Fibroblast of lung (primary cell): ENCODE measurements at regions not wholly inside any gene's neighbourhood (a gene's known extent, or its start where the extent isn't known, plus 50 kb on each side); places are given as distances from the start of the nearest gene placed in this dataset.

Experiments
- DNase-seq, 2 donors: peaks; one replicate each; pipeline versions ENCODE4 v3.0.0 to v3.0.0-alpha.2; 2010; ENCODE audit warnings: low read depth in 2 of 2
- H2AFZ ChIP-seq: 2 replicates; pipeline ENCODE4 v1.5.1; 2012; ENCODE audit warnings: low read length, control low read depth, inconsistent platforms
- H3K27ac ChIP-seq: 2 replicates; pipeline ENCODE4 v1.5.1; 2011; ENCODE audit warnings: low read length, control low read depth; ENCODE audit not compliant: insufficient read depth
- H3K27me3 ChIP-seq: 2 replicates; pipeline ENCODE4 v1.5.1; 2011; ENCODE audit warnings: mild to moderate bottlenecking, low read length; ENCODE audit not compliant: control insufficient read depth, insufficient read depth
- H3K36me3 ChIP-seq: 2 replicates; pipeline ENCODE4 v1.5.1; 2011; ENCODE audit warnings: low read length; ENCODE audit not compliant: control insufficient read depth, insufficient read depth
- H3K4me1 ChIP-seq: 2 replicates; pipeline ENCODE4 v1.5.1; 2011; ENCODE audit warnings: low read length; ENCODE audit not compliant: control insufficient read depth, insufficient read depth; ENCODE audit errors: extremely low read depth
- H3K4me2 ChIP-seq: 2 replicates; pipeline ENCODE4 v1.5.1; 2011; ENCODE audit warnings: low read length, control low read depth; ENCODE audit not compliant: insufficient read depth; ENCODE audit errors: extremely low read depth
- H3K4me3 ChIP-seq, 4 experiments: fragments of 200-600 bp in 1 of 4; sonication (generic) in 1 of 4; replicated peaks in 1 of 4; 2 replicates each; pipeline ENCODE4 v1.5.1; 2011 to 2016; ENCODE audit warnings: low read length in 4 of 4, low read depth in 3 of 4, mild to moderate bottlenecking in 3 of 4, control low read depth in 2 of 4, inconsistent platforms in 1 of 4, mixed read lengths in 1 of 4; ENCODE audit not compliant: insufficient read depth in 1 of 4; ENCODE audit errors: control extremely low read depth in 1 of 4
- H3K79me2 ChIP-seq: 2 replicates; pipeline ENCODE4 v1.5.1; 2012; ENCODE audit warnings: mild to moderate bottlenecking, low read length, inconsistent platforms; ENCODE audit not compliant: control insufficient read depth, insufficient read depth
- H3K9ac ChIP-seq: 2 replicates; pipeline ENCODE4 v1.5.1; 2011; ENCODE audit warnings: mild to moderate bottlenecking, low read length, control low read depth; ENCODE audit not compliant: insufficient read depth
- H3K9me3 ChIP-seq: 2 replicates; pipeline ENCODE4 v1.5.1; 2012; ENCODE audit warnings: low read depth, low read length; ENCODE audit not compliant: control insufficient read depth, insufficient read depth
- H4K20me1 ChIP-seq: 2 replicates; pipeline ENCODE4 v1.5.1; 2011; ENCODE audit warnings: low read length; ENCODE audit not compliant: control insufficient read depth, insufficient read depth; ENCODE audit errors: extremely low read depth
- EZH2 ChIP-seq: IDR thresholded peaks from 2 replicates; pipeline ENCODE4 v1.5.1; 2012; ENCODE audit warnings: low read length, control low read depth, mild to moderate bottlenecking; ENCODE audit errors: missing control alignments
- TF ChIP-seq, protein P1 (sequence below), 2 donors: IDR thresholded peaks in 1 of 2; conservative IDR thresholded peaks in 1 of 2; 1 replicate in 1 of 2; 2 replicates in 1 of 2; pipeline ENCODE4 v1.5.1; 2011 to 2012; ENCODE audit warnings: low read length in 2 of 2, control low read depth in 1 of 2, inconsistent platforms in 1 of 2, low read depth in 1 of 2, mild to moderate bottlenecking in 1 of 2

DNA sequence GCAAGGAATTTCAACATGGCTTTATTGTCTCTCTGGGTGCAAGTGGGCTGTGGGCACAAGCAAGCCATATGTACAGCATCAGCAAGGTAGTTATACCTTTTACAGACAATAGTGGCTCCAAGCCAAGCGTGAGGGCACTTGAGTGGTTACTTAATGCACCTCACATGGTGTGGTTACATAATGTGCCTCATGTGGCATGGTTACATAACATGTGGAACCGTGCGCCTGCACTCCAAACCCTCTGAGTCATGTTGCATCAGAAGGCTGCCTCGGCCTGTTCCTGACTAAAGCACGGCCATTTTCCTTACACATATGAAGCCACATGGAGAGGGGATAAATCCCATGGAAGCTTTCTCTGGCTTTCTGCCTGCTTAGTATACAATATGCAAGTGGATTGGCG, 150.9 kb downstream of the OSTF1 start:
- no peak overlapping the region for H2AFZ ChIP-seq
- H3K27ac ChIP-seq = no peak overlapping the region
- no peaks in the 10 kb centered on the region for H3K4me1 ChIP-seq
- no peak overlapping the region for H3K9ac ChIP-seq
- H3K27me3 ChIP-seq = no peaks in the 10 kb centered on the region
- H4K20me1 ChIP-seq = no peaks in the 10 kb centered on the region
- H3K36me3 ChIP-seq = no peaks in the 10 kb centered on the region
- DNase-seq = peak; percentile 8 to 9
- no peaks in the 10 kb centered on the region for H3K79me2 ChIP-seq
- no peaks in the 10 kb centered on the region for H3K9me3 ChIP-seq
- no peak overlapping the region for H3K4me3 ChIP-seq
- no peak overlapping the region for H3K4me2 ChIP-seq
- no peak for TF ChIP-seq EZH2
- TF ChIP-seq, protein P1, sequence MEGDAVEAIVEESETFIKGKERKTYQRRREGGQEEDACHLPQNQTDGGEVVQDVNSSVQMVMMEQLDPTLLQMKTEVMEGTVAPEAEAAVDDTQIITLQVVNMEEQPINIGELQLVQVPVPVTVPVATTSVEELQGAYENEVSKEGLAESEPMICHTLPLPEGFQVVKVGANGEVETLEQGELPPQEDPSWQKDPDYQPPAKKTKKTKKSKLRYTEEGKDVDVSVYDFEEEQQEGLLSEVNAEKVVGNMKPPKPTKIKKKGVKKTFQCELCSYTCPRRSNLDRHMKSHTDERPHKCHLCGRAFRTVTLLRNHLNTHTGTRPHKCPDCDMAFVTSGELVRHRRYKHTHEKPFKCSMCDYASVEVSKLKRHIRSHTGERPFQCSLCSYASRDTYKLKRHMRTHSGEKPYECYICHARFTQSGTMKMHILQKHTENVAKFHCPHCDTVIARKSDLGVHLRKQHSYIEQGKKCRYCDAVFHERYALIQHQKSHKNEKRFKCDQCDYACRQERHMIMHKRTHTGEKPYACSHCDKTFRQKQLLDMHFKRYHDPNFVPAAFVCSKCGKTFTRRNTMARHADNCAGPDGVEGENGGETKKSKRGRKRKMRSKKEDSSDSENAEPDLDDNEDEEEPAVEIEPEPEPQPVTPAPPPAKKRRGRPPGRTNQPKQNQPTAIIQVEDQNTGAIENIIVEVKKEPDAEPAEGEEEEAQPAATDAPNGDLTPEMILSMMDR (conservative IDR thresholded peaks at IDR 0.05 in 1 of 2, IDR thresholded peaks at IDR 0.05 in 1 of 2; ENCODE audit: low read depth in 1 of 2, low read length in 2 of 2) = no peak

DNA sequence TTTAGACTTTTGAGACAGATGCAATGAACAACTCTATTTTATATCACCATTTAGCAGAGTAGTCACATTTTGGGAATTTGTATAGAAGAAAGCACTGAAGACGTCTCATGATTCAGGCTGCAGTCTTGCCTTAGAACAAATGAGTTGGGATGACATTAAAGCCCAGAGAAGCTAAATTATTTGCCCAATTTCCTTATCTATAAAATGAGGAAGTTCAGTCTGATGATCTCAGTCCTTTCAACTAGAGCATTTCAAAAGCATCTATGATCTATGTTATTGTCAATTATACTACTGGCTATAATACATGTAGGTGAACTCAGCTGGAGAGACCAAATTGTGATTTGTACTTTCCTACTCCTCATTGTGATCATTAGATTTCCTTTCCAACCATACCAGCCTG, 154.1 kb downstream of the OSTF1 start:
- no peaks in the 10 kb centered on the region for H3K27me3 ChIP-seq
- no peak overlapping the region for H3K9ac ChIP-seq
- no peaks in the 10 kb centered on the region for H3K36me3 ChIP-seq
- H3K27ac ChIP-seq = no peak overlapping the region
- no peaks in the 10 kb centered on the region for H3K9me3 ChIP-seq
- no peaks in the 10 kb centered on the region for H4K20me1 ChIP-seq
- H3K4me3 ChIP-seq = no peak overlapping the region
- H3K4me1 ChIP-seq = no peaks in the 10 kb centered on the region
- H3K79me2 ChIP-seq = no peaks in the 10 kb centered on the region
- TF ChIP-seq, protein P1 (conservative IDR thresholded peaks at IDR 0.05 in 1 of 2, IDR thresholded peaks at IDR 0.05 in 1 of 2; ENCODE audit: low read depth in 1 of 2, low read length in 2 of 2) = no peak
- TF ChIP-seq EZH2 = no peak
- H3K4me2 ChIP-seq = no peak overlapping the region
- H2AFZ ChIP-seq = no peak overlapping the region
- no peak for DNase-seq

DNA sequence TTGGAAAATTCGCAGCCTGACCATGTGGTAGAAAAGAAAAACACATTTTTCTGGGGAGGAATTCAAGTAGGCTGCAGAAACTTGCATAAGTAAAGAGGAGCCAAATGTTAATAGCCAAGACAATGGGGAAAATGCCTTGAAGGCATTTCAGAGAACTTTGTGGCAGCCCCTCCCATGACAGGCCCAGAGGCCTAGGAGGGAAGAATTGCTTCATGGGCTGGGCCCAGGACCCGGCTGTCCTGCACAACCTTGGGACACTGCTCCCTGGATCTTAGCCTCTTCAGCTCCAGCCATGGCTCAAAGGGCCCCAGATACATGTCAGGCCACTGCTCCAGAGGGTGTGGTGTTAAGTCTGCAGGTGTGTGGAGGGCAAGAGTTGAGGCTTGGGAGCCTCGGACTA, 158.6 kb downstream of the OSTF1 start:
- Histone ChIP-seq H3K4me3 (no peak overlapping the region), H3K4me2 (no peak overlapping the region), H3K9ac (no peak overlapping the region), H3K36me3 (no peaks in the 10 kb centered on the region), H3K9me3 (no peaks in the 10 kb centered on the region), H3K4me1 (no peaks in the 10 kb centered on the region), H3K27ac (no peak overlapping the region), H3K79me2 (no peaks in the 10 kb centered on the region), H2AFZ (no peak overlapping the region), H4K20me1 (no peaks in the 10 kb centered on the region), H3K27me3 (no peaks in the 10 kb centered on the region)
- no peak for DNase-seq
- TF ChIP-seq EZH2 = no peak
- TF ChIP-seq, protein P1 (conservative IDR thresholded peaks at IDR 0.05 in 1 of 2, IDR thresholded peaks at IDR 0.05 in 1 of 2; ENCODE audit: low read depth in 1 of 2, low read length in 2 of 2) = no peak
